Suprapubic skin (tissue), 4 donors: ENCODE measurements at regions not wholly inside any gene's neighbourhood (a gene's known extent, or its start where the extent isn't known, plus 50 kb on each side); places are given as distances from the start of the nearest gene placed in this dataset.

ENCODE experiments used
- DNase-seq, 2 donors: peaks; one replicate each; pipeline ENCODE4 v3.0.0-alpha.2; 2019; ENCODE audit warnings: low spot score in 2 of 2
- H3K27ac ChIP-seq: fragments of 200-600 bp; sonication (generic); one replicate; pipeline ENCODE4 v1.5.1; 2019
- H3K27me3 ChIP-seq: fragments of 200-600 bp; sonication (generic); one replicate; pipeline ENCODE4 v1.5.1; 2019
- H3K36me3 ChIP-seq: fragments of 200-600 bp; sonication (generic); one replicate; pipeline ENCODE4 v1.5.1; 2019
- H3K4me1 ChIP-seq: fragments of 200-600 bp; sonication (generic); one replicate; pipeline ENCODE4 v1.5.1; 2019
- H3K4me3 ChIP-seq: fragments of 200-600 bp; sonication (generic); one replicate; pipeline ENCODE4 v1.5.1; 2019; ENCODE audit warnings: mild to moderate bottlenecking
- H3K9me3 ChIP-seq: fragments of 200-600 bp; sonication (generic); one replicate; pipeline ENCODE4 v1.5.1; 2019
- EP300 ChIP-seq: sonication (generic); formaldehyde crosslinking; IDR thresholded peaks from one replicate; pipeline ENCODE4 v1.6.1; 2017; ENCODE audit warnings: antibody characterized with exemption
- POLR2A ChIP-seq, 2 donors: fragments of 450-650 bp; IDR thresholded peaks; one replicate each; pipeline ENCODE4 v1.6.1; 2017; ENCODE audit warnings: antibody characterized with exemption in 2 of 2, mild to moderate bottlenecking in 2 of 2, moderate library complexity in 2 of 2
- POLR2AphosphoS5 ChIP-seq, 3 donors: sonication (generic); formaldehyde crosslinking; IDR thresholded peaks; one replicate each; pipeline ENCODE4 v1.6.1; 2017; ENCODE audit warnings: antibody characterized with exemption in 3 of 3
- WGBS: methylation state at CpG from one replicate; pipeline ENCODE4 v1.1.5; 2018; 5-methylcytosine and 5-hydroxymethylcytosine counted together
- TF ChIP-seq, protein P1 (sequence below), 2 donors: fragments of 200-600 bp in 1 of 2; fragments of 450-650 bp in 1 of 2; sonication (generic) in 1 of 2; IDR thresholded peaks; one replicate each; pipeline ENCODE4 v1.5.1; 2016 to 2019; ENCODE audit warnings: antibody characterized with exemption in 2 of 2, mild to moderate bottlenecking in 1 of 2, moderate library complexity in 1 of 2

- Histone ChIP-seq H3K9me3 (no peaks in the 10 kb centered on the region), H3K4me1 (peaks cover 52% of the 10 kb centered on the region), H3K4me3 (no peak overlapping the region), H3K36me3 (no peaks in the 10 kb centered on the region), H3K27ac (peak overlapping the region; percentile 87), H3K27me3 (no peaks in the 10 kb centered on the region)
- TF ChIP-seq POLR2AphosphoS5 (IDR thresholded peaks at IDR 0.05) (no peak), EP300 (no peak), POLR2A (IDR thresholded peaks at IDR 0.05) (no peak)
- TF ChIP-seq, protein P1, sequence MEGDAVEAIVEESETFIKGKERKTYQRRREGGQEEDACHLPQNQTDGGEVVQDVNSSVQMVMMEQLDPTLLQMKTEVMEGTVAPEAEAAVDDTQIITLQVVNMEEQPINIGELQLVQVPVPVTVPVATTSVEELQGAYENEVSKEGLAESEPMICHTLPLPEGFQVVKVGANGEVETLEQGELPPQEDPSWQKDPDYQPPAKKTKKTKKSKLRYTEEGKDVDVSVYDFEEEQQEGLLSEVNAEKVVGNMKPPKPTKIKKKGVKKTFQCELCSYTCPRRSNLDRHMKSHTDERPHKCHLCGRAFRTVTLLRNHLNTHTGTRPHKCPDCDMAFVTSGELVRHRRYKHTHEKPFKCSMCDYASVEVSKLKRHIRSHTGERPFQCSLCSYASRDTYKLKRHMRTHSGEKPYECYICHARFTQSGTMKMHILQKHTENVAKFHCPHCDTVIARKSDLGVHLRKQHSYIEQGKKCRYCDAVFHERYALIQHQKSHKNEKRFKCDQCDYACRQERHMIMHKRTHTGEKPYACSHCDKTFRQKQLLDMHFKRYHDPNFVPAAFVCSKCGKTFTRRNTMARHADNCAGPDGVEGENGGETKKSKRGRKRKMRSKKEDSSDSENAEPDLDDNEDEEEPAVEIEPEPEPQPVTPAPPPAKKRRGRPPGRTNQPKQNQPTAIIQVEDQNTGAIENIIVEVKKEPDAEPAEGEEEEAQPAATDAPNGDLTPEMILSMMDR (IDR thresholded peaks at IDR 0.05) = no peak
- WGBS = 73% methylated on average over 4 of the region's 4 CpGs
- peak in 1 of 2 donors; percentile 48 for DNase-seq
Observed at GRCh38 chr1:234969011-234969441, 159.6 kb downstream of the TOMM20 start.

GRCh38 chr1:234968451-234968850 is 160.2 kb downstream of the TOMM20 start:
- no peak overlapping the region for H3K27ac ChIP-seq
- no peak overlapping the region for H3K4me3 ChIP-seq
- DNase-seq = peak in 1 of 2 donors; percentile 67
- TF ChIP-seq POLR2A (IDR thresholded peaks at IDR 0.05) = no peak
- TF ChIP-seq, protein P1 (IDR thresholded peaks at IDR 0.05) = no peak
- no peak for TF ChIP-seq POLR2AphosphoS5 (IDR thresholded peaks at IDR 0.05)
- TF ChIP-seq EP300 = no peak
- WGBS = 79% methylated on average over 4 of the region's 4 CpGs
- H3K4me1 ChIP-seq = peaks cover 55% of the 10 kb centered on the region
- no peaks in the 10 kb centered on the region for H3K9me3 ChIP-seq
- no peaks in the 10 kb centered on the region for H3K36me3 ChIP-seq
- H3K27me3 ChIP-seq = no peaks in the 10 kb centered on the region

GRCh38 chr1:234967121-234967520 is 161.5 kb downstream of the TOMM20 start:
- peak in 1 of 2 donors; percentile 50 for DNase-seq
- peaks cover 68% of the 10 kb centered on the region for H3K4me1 ChIP-seq
- H3K9me3 ChIP-seq = no peaks in the 10 kb centered on the region
- H3K36me3 ChIP-seq = no peaks in the 10 kb centered on the region
- TF ChIP-seq POLR2AphosphoS5 (IDR thresholded peaks at IDR 0.05) (no peak), EP300 (no peak), POLR2A (IDR thresholded peaks at IDR 0.05) (no peak)
- TF ChIP-seq, protein P1 (IDR thresholded peaks at IDR 0.05) = no peak
- H3K4me3 ChIP-seq = no peak overlapping the region
- no peak overlapping the region for H3K27ac ChIP-seq
- no peaks in the 10 kb centered on the region for H3K27me3 ChIP-seq
- 94% methylated on average over 13 of the region's 13 CpGs for WGBS

GRCh38 chr1:234965111-234965510 is 163.5 kb downstream of the TOMM20 start:
- H3K27ac ChIP-seq = peak overlapping the region; percentile 3
- H3K4me1 ChIP-seq = peaks cover 65% of the 10 kb centered on the region

GRCh38 chr1:234963904-234964702 is 164.5 kb downstream of the TOMM20 start:
- peaks cover 58% of the 10 kb centered on the region for H3K4me1 ChIP-seq
- no peaks in the 10 kb centered on the region for H3K27me3 ChIP-seq
- WGBS = 65% methylated on average over 15 of the region's 15 CpGs
- TF ChIP-seq, protein P1 (IDR thresholded peaks at IDR 0.05) = no peak
- TF ChIP-seq POLR2AphosphoS5 (IDR thresholded peaks at IDR 0.05) (no peak), EP300 (no peak), POLR2A (IDR thresholded peaks at IDR 0.05) (no peak)
- no peaks in the 10 kb centered on the region for H3K9me3 ChIP-seq
- H3K27ac ChIP-seq = peak overlapping the region; percentile 82
- no peak overlapping the region for H3K4me3 ChIP-seq
- no peaks in the 10 kb centered on the region for H3K36me3 ChIP-seq
- peak in 1 of 2 donors; percentile 67 for DNase-seq

More at GRCh38 chr1:234965111-234965510, 163.5 kb downstream of the TOMM20 start:
- Histone ChIP-seq H3K27me3 (no peaks in the 10 kb centered on the region), H3K4me3 (no peak overlapping the region), H3K9me3 (no peaks in the 10 kb centered on the region), H3K36me3 (no peaks in the 10 kb centered on the region)
- TF ChIP-seq POLR2A (IDR thresholded peaks at IDR 0.05) (no peak), EP300 (no peak), POLR2AphosphoS5 (IDR thresholded peaks at IDR 0.05) (no peak)
- TF ChIP-seq, protein P1 (IDR thresholded peaks at IDR 0.05) = no peak
- peak in 1 of 2 donors; percentile 28 for DNase-seq
